ENCODE measurements at regions not wholly inside any gene's neighbourhood (a gene's known extent, or its start where the extent isn't known, plus 50 kb on each side); places are given as distances from the start of the nearest gene placed in this dataset.
"Not testable (repeated sequence)": the region's sequence is repeated elsewhere in the genome, so short reads cannot be mapped to it uniquely, and the experiment has no call there.

DNA sequence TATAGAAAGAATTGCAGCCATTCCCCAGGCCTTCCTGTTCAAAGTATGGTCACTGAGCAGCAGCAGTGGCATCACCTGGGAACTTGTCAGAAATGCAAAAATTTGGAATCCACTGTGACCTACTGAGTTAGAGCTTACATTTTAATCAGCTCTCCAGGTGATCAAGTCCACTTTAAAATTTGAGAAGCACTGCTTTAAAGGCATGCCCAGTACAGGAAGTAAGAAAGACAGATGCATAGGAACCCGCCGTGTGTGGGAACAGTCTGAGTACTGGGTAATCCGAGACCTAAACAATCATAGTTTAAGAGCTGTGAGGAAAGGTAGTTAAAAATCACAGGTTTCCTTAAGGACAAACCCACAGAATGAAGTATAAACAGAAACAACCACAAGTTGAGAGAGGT, 462.4 kb downstream of the RAB38 start:
- no peak for TF ChIP-seq POLR2A (IDR thresholded peaks at IDR 0.05)
- TF ChIP-seq, protein P1, sequence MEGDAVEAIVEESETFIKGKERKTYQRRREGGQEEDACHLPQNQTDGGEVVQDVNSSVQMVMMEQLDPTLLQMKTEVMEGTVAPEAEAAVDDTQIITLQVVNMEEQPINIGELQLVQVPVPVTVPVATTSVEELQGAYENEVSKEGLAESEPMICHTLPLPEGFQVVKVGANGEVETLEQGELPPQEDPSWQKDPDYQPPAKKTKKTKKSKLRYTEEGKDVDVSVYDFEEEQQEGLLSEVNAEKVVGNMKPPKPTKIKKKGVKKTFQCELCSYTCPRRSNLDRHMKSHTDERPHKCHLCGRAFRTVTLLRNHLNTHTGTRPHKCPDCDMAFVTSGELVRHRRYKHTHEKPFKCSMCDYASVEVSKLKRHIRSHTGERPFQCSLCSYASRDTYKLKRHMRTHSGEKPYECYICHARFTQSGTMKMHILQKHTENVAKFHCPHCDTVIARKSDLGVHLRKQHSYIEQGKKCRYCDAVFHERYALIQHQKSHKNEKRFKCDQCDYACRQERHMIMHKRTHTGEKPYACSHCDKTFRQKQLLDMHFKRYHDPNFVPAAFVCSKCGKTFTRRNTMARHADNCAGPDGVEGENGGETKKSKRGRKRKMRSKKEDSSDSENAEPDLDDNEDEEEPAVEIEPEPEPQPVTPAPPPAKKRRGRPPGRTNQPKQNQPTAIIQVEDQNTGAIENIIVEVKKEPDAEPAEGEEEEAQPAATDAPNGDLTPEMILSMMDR (IDR thresholded peaks at IDR 0.05) = no peak
- no peak for DNase-seq (ENCODE audit: low spot score in 2 of 2)
- 31 to 47% methylated on average over 3 of the region's 3 CpGs for WGBS, 2 donors
- no peak overlapping the region for H3K4me3 ChIP-seq (ENCODE audit: low read depth, poor library complexity, severe bottlenecking)
- intact Hi-C loops (cut with DNase I; ENCODE audit: low total_unique reads) = no loop called here

DNA sequence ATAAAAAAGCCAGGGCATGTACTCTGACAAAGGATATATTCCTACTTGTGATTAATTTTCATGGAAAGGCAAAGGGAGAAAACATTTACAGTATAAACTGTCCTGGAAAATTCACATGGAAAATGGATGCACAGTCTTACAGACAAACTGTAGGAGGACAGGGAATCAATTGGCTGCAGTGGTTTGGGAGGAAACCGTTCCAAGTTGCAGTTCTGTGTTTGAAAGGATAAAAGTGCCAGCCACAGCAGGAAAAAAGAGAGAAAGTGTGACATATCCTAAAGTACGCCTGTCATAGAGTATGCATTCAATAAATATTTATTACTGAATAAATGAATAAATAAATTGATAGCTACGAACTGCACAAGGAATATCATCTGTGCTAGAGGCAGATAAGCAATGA, 462.9 kb downstream of the RAB38 start:
- no peak for DNase-seq (ENCODE audit: low spot score in 2 of 2)
- 47 to 53% methylated on average over 3 of the region's 3 CpGs for WGBS, 2 donors
- intact Hi-C loops (cut with DNase I; ENCODE audit: low total_unique reads) = no loop called here
- H3K4me3 ChIP-seq (ENCODE audit: low read depth, poor library complexity, severe bottlenecking) = no peak overlapping the region
- TF ChIP-seq, protein P1 (IDR thresholded peaks at IDR 0.05) = no peak
- no peak for TF ChIP-seq POLR2A (IDR thresholded peaks at IDR 0.05)

DNA sequence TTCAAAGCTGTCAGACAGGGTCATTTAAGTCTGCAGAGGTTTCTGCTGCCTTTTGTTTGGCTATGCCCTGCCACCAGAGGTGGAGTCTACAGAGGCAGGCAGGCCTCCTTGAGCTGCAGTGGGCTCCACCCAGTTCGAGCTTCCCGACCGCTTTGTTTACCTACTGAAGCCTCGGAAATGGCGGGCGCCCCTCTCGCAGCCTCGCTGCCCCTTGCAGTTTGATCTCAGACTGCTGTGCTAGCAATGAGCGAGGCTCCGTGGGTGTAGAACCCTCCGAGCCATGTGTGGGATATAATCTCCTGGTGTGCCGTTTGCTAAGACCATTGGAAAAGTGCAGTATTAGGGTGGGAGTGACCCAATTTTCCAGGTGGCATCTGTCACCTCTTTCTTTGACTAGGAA, 471.7 kb downstream of the RAB38 start:
- DNase-seq (ENCODE audit: low spot score in 2 of 2); intact Hi-C loops (cut with DNase I; ENCODE audit: low total_unique reads); H3K4me3 ChIP-seq (ENCODE audit: low read depth, poor library complexity, severe bottlenecking): not testable (repeated sequence)
- WGBS, 2 donors = 85 to 88% methylated on average over 12 of the region's 12 CpGs

DNA sequence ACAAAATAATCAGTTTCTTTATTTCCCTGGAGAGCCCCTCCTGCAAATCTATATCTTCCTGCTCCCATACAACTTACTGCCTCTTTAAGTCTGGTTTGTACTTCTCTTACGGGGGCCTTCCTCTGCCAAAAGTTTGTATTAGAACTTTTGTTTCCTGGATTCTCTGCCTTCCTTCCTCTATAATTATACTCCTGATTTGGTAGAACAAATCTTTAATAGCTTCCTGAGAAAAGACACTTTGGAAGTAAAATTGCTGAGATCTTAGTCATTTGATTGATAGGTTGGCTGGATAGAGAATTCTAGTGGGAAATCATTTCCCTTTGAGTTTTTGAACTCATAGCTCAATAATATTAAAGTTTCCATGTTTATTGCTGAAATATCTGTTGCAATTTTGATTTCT, 499.2 kb downstream of the RAB38 start:
- no peak for TF ChIP-seq POLR2A (IDR thresholded peaks at IDR 0.05)
- TF ChIP-seq, protein P1 (IDR thresholded peaks at IDR 0.05) = no peak
- 59 to 67% methylated on average over 1 of the region's 1 CpG for WGBS, 2 donors
- H3K4me3 ChIP-seq (ENCODE audit: low read depth, poor library complexity, severe bottlenecking) = no peak overlapping the region
- no peak for DNase-seq (ENCODE audit: low spot score in 2 of 2)
- intact Hi-C loops (cut with DNase I; ENCODE audit: low total_unique reads) = no loop called here

DNA sequence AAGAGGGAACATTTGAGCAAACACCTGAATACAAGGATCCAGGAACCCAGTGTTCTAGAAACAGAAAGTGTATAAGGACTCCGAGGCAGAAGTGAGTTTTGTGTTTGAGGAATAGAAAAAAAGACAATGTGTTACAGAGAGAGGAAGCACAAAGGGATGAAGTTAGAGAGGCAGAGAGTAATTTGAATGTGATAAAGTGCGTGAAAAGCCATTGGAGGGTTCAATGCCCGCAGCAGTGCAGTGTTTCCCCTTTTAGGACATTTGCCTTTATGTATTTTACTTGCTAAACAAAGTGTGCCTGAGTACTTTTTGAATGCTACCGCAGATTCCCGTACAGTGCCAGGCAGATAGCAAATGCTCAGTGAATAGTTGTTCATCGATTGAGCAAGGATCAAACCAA, 508.5 kb downstream of the RAB38 start:
- WGBS, 2 donors = 93% methylated on average over 6 of the region's 6 CpGs
- no peak overlapping the region for H3K4me3 ChIP-seq (ENCODE audit: low read depth, poor library complexity, severe bottlenecking)
- no peak for DNase-seq (ENCODE audit: low spot score in 2 of 2)
- intact Hi-C loops (cut with DNase I; ENCODE audit: low total_unique reads) = no loop called here
- no peak for TF ChIP-seq POLR2A (IDR thresholded peaks at IDR 0.05)
- TF ChIP-seq, protein P1 (IDR thresholded peaks at IDR 0.05) = no peak

DNA sequence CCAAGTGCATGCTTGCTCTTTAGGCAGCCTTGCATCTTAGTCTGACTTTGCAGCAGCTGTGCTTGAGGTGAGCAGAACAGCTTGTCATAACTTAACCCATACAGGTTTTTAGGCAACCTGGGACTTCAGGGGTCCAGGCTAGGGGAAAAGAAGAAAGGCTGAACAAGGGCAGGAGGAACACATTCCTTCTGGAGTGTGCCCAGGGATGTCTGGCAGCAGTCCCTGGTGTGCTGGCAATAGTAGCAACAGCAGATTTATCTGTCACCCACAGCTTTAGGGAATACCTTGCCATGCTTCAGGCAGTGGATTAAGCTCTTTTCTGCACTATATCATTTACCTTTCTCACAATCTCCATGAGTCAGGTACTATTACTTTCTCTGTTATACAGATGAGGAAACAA, 513.0 kb downstream of the RAB38 start:
- H3K4me3 ChIP-seq (ENCODE audit: low read depth, poor library complexity, severe bottlenecking) = no peak overlapping the region
- TF ChIP-seq POLR2A (IDR thresholded peaks at IDR 0.05) = no peak
- TF ChIP-seq, protein P1 (IDR thresholded peaks at IDR 0.05) = no peak
- DNase-seq (ENCODE audit: low spot score in 2 of 2) = no peak
- intact Hi-C loops (cut with DNase I; ENCODE audit: low total_unique reads) = no loop called here

Measured in lower leg skin (tissue), 4 donors.